DMS53 treated with DMSO at 0.1 percent for 48 hours (cell line): ENCODE measurements at regions not wholly inside any gene's neighbourhood (a gene's known extent, or its start where the extent isn't known, plus 50 kb on each side); places are given as distances from the start of the nearest gene placed in this dataset.
A peak's percentile ranks its signal among the peaks of the same experiment; 100 is the strongest.
"Not testable (repeated sequence)": the region's sequence is repeated elsewhere in the genome, so short reads cannot be mapped to it uniquely, and the experiment has no call there.

Experiments used
- DNase-seq: peaks from one replicate; lab custom pipeline; 2025; ENCODE audit not compliant: unreplicated experiment; lab: John Stamatoyannopoulos, UW

DNA sequence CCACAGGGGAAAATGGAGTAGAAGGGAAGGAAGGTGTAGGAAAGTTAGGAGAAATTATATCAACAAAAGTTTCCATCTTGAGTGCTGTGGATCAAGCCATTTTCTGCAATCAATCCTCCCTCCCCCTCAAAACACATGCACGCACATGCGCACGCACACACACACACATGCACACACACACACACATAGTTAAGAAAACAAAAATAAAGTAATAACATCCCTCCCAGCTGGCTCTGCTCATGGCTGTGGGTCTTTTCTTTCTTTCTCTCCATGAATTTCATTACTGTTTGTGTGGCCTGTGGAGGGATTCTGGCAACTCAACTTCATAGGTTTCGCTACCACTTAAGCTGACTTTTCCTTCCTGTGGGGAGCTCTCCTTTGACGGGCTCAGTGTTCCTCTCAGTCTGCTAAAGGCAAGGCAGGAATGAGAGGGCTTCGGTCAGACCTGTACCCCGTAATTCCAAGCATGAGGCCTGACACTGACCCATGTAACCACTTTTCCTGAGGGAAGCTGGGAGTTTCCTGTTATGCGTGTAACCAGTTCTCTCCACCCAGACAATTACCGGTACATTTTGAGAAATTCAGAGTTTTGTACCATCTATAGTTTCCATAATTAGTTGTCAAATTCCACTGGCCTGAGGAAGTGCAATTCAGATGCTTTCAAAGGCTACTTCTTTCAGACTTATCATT lies 79.8 kb downstream of the ZNF92 start:
- no peak for DNase-seq

DNA sequence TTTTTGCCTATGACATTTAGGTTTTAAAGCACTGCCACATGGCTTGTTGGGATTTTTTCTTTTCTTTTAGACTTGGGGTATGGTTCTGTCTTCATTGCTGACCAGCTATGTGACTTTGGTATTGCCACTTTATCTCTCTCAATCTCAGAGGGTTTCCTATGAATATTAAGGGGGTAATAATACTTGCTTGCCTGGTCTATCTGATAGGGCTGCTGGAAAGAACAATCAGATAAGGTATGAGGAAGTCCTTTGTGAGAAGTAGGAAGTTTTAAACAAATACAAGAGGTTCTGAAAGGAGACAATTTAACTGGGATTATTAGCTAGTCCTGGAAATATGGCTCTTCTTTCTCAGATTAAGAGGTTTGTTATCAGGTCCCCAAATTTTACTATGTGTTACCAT lies 80.8 kb downstream of the ZNF92 start:
- DNase-seq: no peak

DNA sequence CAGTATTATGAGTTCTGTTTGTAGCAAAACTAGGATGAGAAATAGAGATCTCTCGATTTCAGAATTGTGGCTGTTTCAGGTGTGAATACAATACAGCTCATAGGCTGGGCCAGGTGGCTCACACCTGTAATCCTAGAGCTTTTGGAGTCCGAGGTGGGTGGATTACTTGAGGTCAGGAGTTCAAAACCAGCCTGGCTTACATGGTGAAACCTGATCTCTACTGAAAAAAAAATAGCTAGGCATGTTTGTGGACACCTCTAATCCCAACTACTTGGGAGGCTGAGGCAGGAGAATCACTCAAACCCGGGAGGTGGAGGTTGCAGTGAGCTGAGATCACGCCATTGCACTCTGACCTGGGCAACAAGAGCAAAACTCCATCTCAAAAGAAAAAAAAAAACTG lies 81.4 kb downstream of the ZNF92 start:
- DNase-seq: not testable (repeated sequence)

DNA sequence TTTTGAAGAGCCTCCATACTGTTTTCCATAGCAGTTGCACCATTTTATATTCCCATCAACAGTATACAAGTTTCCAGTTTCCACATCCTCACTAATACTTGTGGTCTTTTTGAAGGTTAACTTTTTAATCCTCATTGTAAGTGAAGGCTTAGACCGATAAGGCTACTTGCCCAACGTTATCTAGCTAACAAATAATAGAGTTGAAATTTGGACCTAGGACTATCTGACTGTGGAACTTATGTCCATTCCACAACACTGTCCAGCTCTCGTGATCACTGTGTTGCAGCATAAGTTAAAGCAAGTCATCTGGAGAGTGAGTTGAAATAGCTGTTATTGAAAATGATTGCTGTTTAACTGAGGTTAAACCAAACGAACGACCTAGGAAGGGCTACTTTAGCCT lies 84.0 kb downstream of the ZNF92 start:
- DNase-seq: no peak

DNA sequence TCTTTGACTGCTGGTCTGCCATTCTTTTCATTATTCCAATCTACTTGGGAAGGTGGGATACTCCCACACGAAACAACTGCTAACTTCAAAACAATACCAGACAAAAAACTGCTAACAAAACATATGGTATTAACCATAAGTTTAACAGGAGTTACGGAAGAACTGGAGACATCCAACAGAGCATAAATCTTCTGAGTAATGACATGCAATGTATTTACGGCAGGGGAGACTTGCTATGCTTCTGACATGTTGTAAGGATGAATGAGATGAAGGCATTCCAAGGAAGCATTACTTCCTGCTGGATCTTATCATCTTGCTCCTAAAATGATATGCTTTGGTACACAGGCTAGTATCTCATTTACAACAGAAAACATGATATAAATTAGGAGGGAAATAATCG lies 85.8 kb downstream of the ZNF92 start:
- no peak for DNase-seq

DNA sequence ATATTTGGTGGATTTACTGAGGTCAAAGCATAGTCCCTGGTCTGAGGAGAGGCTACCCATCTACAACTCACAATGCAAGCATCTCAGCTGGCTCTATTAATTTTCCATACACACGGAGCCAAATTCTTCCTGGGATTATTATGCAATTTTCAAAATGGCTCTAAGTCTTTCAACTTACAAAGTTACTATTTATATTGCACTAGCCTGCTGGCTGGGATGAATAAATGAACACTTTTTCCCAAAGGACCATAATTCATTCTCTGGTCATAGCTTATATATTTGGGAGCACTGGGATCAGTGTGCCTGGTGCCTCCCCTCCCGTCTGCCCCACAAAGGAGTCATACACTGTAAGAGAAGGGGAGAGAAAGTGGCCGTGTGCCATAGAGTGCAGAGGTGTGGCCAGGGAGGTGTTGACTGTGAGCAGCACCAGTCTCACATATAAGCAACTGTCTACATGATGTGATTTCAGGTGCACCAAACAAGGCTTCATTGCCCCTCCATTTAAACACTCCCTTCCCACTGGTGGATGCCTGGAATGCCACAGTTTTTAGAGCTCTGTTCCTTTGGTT lies 88.6 kb downstream of the ZNF92 start:
- no peak for DNase-seq

DNA sequence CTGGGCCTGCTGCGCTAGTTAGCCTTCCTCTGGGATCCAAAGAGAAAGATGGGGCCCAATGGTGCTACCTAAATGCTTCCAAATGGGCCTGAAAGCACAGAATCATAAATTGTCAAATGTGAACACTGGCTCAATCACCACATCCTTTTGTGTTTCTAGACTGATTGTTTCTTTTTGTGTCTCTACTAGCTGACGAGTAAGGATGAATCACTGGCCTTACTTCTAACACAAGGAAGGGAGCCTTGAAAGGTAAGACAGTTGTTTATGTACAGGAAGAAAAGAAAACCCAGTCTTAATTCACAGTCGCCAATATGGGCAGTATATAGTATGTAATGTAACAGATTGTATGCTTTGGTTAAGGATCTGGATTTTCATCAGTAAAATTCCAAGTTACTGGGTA lies 89.5 kb downstream of the ZNF92 start:
- no peak for DNase-seq

DNA sequence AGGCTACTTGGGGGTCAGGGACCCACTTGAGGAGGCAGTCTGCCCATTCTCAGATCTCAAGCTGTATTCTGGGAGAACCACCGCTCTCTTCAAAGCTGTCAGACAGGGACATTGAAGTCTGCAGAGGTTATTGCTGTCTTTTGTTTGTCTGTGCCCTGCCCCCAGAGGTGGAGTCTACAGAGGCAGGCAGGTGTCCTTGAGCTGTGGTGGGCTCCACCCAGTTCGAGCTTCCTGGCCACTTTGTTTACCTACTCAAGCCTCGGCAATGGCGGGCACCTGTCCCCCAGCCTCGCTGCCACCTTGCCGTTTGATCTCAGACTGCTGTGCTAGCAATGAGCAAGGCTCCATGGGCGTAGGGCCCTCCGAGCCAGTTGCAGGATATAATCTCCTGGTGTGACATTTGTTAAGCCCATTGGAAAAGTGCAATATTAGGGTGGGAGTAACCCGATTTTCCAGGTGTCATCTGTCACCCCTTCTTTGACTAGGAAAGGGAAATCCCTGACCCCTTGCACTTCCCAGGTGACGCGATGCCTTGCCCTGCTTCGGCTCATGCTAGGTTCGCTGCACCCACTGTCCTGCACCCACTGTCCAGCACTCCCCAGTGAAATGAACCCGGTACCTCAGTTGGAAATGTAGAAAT lies 96.4 kb downstream of the ZNF92 start:
- DNase-seq: not testable (repeated sequence)

DNA sequence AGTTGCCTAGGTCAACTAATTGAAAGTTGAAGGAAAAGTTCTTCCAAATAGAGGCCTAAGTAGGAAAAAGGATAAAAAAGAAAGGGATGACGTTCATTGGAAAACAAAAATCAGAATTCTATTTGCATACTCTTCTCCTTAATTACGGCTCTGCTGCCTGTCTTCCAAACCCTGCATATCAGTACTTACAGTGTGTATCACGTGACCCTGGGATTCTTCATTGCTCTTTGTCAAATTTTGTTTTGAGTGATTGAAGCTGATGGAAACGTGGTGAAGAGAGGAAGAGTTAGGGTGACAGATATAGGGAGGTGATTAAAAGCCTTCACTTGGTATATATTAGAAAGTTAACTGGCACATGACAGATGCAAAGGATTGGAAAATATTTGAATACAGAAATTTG lies 97.9 kb downstream of the ZNF92 start:
- DNase-seq: no peak

DNA sequence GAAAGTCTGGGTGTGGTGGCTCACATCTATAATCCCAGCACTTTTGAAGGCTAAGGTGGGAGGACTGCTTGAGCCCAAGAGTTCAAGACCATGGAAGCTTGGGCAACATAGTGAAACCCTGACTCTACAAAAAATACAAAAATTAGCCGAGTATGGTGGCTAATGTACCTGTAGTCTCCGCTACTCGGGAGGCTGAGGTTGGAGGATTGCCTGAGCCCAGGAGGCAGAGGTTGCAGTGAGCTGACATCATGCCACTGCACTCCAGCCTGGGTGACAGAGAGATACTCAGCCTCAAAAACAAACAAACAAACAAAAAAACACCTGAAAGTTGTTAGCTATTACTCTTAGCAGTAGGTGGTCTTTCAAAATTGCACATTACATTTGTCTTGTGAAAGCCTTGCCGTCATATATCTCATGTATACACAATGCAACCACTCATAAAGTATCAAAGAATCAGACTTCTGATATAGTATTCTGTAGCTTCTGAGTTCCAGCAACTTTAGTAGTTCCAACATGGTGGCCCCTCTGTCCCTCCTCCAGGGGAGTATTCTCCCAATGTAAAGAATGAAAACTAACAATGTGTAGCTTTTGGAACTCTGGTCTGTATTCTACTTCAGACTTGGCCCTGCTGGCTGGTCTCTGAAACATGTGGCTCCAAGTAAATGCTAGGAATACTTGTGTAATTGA lies 101.5 kb downstream of the ZNF92 start:
- DNase-seq: no peak

DNA sequence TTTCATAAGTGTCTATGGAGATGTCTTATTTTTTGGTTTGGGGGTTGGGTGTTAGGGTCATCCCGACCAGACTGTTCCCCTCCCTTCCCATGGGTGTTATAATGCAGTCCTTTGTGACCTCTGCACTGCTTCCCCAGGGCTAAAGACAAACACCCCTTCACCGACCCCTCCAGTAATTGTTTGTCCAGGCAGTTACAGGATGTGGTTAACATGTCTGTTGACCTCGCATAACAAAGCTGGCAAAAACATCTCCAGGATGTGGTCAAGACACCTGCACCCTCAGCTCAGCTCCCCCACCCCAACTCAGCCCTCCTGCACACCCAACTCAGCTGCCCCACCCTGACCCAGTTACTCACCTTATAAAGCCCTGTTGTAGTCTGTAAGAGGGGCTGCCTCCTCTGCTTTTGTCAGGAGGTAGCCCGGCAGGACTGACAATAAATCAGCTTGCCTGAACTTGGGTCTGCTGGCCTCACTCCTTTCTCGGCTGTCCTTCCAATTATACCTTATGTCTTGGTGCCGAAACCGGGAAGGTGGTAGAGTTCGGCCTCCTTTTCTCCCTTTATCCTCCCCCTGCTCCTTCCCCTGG lies 102.2 kb downstream of the ZNF92 start:
- DNase-seq: no peak

DNA sequence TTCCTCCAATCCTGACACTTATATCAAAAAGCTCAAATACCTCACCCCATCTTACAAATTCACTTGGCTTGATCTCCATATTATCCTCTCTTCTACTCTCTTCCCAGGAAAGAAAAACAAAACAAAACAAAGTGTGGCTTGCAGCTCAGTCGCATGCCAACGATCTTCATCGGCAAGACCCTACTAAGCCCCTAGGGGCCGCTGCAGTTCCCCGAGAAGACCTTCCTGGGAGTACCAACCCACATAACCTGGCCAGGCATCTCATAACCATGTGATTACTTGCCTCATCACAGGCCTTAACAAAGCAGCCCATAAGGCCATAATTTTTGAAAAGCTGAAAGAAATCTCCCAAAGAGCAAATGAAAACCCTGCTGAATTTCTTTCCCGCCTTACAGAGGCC lies 103.7 kb downstream of the ZNF92 start:
- DNase-seq: peak; percentile 38

DNA sequence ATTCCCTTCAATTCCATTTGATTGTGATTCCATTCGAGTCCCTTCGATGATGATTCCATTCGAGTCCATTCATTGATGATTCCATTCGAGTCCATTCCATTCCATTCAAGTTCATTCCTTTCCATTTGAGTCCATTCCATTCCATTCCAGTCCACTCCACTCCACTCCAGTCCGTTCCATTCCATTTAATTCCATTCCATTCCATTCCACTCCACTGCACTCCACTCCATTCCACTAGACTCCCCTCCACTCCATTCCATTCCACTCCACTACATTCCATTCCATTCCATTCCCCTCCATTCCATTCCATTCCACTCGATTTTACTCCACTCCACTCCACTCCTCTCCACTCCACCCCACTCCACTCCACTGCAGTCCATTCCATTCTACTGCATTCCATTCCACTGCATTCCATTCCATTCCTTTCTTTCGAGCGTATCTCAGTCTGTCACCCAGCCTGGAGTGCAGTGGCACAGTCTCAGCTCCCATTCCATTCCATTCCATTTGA lies 115.7 kb downstream of the ZNF92 start:
- no peak for DNase-seq

DNA sequence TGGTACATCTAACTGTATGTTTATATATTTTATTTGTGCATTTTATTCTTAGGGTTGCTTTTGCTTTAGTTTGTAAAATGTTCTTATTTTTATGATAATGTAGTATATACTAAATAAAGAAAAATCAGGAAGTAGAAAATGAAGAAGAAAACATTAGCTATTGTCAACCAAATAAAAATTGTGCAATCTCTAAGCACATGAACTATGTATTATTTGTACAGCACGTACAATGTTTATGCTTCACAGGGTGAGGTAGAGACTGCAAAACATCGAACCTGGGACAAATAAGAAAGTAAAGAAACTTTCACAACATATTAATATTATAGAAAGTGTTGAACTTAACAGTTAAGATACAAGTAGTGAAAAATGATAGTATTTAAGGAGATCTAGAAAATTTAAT lies 123.0 kb downstream of the ZNF92 start:
- not testable (repeated sequence) for DNase-seq

DNA sequence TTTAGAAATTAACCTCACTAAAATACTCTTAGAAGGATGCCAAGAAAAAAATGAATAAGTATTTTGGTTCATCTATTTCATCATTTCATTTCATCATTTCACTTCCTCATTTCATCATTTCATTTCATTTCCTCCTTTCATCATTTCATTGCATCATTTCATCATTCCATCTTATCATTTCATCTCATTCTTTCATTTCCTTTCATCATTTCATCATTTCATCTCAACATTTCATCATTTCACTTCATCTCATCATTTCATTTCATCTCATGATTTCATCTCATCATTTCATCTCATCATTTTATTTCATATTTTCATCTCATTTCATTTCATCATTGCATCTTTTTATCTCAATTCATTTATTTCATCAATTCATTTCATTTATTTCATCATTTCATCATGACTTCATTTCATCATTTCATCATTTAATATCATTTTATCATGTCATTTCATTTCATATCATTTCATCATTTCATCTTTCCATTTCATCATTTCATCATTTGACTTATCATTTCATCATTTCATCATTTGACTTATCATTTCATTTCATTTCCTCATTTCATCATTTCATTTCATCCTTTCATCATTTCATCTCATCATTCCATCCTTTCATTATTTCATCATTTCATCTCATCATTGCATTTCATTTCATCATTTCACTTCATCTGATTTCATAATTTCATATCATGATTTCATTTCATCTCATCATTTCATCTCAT lies 129.9 kb downstream of the ZNF92 start:
- no peak for DNase-seq

DNA sequence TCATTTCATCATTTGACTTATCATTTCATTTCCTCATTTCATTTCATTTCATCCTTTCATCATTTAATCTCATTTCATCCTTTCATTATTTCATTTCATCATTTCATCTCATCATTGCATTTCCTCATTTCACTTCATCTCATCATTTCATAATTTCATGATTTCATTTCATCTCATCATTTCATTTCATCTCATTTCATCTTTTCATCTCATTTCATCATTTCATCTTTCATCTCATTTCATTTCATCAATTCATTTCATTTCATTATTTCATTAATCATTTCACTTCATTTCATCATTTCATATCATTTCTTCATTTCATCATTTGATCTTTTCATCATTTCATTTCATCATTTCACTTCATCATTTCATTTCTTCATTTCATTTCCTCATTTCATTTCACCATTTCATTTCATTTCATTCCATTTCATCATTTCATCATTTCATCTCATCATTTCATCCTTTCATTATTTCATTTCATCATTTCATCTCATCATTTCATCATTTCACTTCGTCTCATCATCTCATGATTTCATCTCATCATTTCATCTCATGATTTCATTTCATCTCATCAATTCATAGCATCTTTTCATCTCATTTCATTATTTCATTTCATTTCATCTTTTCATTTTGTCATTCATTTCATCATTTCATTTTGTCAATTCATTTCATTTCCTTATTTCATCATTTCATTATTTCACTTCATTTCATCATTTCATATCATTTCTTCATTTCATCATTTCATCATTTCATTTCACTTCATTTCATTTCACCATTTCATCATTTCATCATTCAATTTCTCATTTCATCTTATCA lies 131.1 kb downstream of the ZNF92 start:
- not testable (repeated sequence) for DNase-seq

DNA sequence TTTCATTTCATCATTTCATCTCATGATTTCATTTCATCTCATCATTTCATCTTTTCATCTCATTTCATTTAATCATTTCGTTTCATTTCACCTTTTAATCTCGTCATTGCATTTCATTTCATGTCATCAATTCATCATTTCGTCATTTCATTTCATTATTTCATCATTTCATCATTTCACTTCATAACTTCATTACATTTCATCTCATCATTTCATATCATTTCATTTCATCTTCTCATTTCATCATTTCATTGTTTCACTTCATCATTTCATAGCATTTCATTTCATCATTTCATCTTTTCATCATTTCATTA lies 131.6 kb downstream of the ZNF92 start:
- DNase-seq: not testable (repeated sequence)

DNA sequence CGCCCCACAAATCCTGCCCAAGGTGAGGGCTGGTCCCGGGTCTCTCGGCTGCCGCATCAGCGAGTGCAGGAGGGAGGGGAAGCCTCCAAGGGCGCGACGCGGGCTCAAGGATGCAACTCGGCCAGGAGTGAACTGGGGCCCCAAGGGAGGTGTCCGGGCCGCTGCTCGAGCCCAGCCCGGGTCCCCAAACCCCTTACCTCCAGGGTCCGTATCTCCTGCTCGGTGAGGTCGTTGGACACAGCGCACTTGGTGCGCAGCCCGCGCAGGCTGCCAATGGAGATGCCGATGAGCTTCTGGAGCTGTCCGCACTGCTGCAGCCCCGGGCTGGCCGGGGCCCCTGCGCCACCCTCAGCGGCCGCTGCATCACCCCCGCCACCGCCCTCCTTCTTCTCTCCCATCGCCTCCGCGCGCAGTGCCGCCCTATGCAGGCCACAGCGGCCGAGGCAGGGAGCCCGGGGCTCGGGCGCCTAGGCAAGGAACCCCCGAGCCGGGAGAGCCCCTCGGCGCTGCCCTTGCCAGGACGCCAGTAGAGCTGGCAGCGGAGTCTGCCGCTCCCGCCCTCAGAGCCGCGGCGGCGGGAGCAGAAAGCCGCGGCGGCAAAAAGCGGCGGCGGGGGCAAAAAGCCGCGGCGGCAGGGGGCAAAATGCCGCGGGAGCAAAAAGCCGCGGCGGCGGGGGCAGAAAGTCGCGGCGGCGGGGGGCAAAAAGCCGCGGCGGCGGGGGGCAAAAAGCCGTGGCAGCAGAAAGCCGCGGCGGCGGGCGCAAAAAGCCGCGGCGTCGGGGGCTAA lies 135.1 kb downstream of the ZNF92 start:
- not testable (repeated sequence) for DNase-seq
